Kidney epithelial cell (primary cell): ENCODE measurements at regions not wholly inside any gene's neighbourhood (a gene's known extent, or its start where the extent isn't known, plus 50 kb on each side); places are given as distances from the start of the nearest gene placed in this dataset.

Experiments used
- DNase-seq: peaks from one replicate; pipeline ENCODE4 v3.0.0-alpha.2; 2010; ENCODE audit warnings: low read depth
- H3K27me3 ChIP-seq: 2 replicates; pipeline ENCODE4 v1.6.0; 2011; ENCODE audit warnings: low read length; ENCODE audit not compliant: control insufficient read depth, insufficient read depth
- H3K36me3 ChIP-seq: 2 replicates; pipeline ENCODE4 v1.5.1; 2011; ENCODE audit warnings: low read length; ENCODE audit not compliant: control insufficient read depth, insufficient read depth
- H3K4me3 ChIP-seq: 2 replicates; pipeline ENCODE4 v1.5.1; 2011; ENCODE audit warnings: low read depth, mild to moderate bottlenecking, control low read depth, low read length
- TF ChIP-seq, protein P1 (sequence below): IDR thresholded peaks from 2 replicates; pipeline ENCODE4 v1.5.1; 2011; ENCODE audit warnings: mild to moderate bottlenecking, moderate library complexity, low read length, control low read depth, inconsistent platforms; ENCODE audit not compliant: insufficient read depth, poor library complexity, severe bottlenecking

DNA sequence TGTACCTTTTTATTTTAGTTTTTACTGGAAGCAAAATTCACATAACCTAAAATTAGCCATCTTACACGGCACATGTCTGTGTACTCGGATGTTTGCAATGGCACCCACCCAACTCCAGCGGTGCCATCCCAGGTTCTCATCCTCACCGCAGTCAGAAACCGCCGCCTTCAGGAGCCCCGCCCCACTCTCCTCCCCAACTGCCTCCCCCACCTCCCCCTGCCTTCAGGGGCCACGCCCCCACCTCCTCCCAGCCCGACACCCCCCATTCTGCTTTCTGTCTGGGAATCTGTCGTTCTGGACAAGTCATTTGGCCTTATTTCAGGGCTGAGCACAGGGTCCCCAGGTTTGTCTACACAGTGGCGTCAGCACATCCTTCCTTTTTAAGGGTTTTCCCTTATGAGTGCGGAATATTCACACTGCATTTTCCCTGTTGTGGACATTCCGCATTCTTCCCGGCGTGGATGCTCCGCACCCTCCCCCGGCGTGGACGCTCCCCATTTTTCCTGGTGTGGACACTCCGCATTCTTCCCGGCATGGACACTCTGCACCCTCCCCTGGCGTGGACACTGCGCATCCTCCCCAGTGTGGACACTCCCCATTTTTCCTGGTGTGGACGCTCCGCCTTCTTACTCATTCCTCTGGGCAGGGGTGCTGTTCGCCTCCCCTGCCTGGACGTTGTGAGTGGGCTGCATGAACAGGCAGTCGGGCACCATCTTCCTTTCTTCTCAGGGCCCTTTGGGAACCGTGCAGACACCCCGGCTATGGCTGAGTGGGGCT lies 135.4 kb upstream of the NKX1-1 start:
- TF ChIP-seq, protein P1, sequence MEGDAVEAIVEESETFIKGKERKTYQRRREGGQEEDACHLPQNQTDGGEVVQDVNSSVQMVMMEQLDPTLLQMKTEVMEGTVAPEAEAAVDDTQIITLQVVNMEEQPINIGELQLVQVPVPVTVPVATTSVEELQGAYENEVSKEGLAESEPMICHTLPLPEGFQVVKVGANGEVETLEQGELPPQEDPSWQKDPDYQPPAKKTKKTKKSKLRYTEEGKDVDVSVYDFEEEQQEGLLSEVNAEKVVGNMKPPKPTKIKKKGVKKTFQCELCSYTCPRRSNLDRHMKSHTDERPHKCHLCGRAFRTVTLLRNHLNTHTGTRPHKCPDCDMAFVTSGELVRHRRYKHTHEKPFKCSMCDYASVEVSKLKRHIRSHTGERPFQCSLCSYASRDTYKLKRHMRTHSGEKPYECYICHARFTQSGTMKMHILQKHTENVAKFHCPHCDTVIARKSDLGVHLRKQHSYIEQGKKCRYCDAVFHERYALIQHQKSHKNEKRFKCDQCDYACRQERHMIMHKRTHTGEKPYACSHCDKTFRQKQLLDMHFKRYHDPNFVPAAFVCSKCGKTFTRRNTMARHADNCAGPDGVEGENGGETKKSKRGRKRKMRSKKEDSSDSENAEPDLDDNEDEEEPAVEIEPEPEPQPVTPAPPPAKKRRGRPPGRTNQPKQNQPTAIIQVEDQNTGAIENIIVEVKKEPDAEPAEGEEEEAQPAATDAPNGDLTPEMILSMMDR: no peak
- no peaks in the 10 kb centered on the region for H3K36me3 ChIP-seq
- DNase-seq: no peak
- peaks cover 24% of the 10 kb centered on the region for H3K27me3 ChIP-seq
- no peak overlapping the region for H3K4me3 ChIP-seq

DNA sequence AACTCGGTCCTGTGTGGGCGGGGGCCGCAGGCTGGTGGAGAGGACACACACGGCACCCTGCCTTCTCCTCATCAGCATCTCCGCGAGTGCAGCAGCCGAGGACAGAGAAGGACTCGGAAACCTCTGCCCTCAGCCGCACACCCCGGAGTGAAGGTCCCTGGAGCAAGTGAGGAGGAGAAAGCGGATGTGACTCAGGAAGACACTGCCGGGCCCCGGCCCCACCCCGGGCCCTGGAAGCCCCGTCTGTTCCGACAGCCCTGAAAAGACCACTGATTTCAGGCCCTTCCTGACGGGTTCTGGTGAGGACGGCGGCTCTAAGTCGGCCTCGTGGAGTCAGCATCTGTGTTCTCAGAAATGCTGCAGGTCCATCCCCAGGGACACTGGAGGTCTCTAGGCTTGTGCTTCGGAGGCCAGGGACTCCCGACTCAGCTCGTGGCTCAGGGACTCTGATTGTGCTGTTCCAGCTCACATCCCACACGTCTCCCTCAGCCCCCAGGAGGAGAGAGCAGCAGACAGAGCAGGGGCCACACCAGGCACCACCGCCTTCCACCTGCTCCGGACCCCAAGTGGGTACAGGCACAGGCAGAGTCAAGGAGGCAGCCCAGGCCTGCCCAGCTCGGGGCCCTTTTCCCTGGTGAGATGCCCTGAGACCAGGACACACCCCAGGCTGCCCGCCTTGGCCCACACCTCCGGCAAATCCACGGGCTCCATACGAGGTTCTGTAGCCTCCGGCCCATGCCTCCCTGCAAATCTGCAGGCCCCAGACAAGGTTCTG lies 134.5 kb upstream of the NKX1-1 start:
- TF ChIP-seq, protein P1: no peak
- no peak for DNase-seq
- H3K36me3 ChIP-seq: no peaks in the 10 kb centered on the region
- H3K27me3 ChIP-seq: peaks cover 25% of the 10 kb centered on the region
- H3K4me3 ChIP-seq: no peak overlapping the region

DNA sequence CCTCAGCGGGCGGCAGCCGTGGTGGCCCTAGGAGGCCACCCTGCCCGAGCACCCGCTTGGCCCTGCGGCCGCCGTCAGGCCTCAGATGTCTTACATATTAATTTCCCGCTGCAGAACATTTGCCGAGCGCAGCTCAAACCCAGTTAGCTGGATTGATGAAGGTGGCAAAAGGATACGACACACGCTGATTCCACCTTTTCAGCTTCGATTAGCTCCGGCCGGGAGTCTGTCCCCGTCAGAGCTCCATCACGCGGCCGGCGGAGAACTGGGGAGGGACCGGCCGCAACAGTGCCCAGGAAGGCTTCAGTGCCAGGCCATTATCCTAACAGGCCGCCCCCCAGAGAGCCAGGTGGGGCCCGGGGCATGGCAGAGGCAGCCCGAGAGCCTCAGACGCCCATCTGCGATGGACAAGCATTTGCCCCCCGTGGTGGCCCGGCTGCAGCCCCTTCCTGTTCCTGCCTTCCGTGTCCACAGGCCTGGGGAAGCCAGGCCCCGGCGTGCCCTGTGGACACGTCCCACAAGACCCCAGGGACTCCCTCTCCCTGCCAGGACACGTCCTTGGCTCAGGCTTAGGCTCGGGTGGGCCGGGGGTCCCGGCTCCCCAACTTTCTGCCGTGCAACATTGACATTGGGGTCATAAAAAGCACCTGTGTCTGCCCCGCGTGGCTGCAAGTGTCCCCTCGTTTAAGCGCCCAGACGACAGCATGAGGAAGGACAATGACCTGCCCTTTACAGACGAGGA lies 133.8 kb upstream of the NKX1-1 start:
- Histone ChIP-seq H3K27me3 (peaks cover 28% of the 10 kb centered on the region), H3K4me3 (no peak overlapping the region), H3K36me3 (no peaks in the 10 kb centered on the region)
- TF ChIP-seq, protein P1: no peak
- no peak for DNase-seq

DNA sequence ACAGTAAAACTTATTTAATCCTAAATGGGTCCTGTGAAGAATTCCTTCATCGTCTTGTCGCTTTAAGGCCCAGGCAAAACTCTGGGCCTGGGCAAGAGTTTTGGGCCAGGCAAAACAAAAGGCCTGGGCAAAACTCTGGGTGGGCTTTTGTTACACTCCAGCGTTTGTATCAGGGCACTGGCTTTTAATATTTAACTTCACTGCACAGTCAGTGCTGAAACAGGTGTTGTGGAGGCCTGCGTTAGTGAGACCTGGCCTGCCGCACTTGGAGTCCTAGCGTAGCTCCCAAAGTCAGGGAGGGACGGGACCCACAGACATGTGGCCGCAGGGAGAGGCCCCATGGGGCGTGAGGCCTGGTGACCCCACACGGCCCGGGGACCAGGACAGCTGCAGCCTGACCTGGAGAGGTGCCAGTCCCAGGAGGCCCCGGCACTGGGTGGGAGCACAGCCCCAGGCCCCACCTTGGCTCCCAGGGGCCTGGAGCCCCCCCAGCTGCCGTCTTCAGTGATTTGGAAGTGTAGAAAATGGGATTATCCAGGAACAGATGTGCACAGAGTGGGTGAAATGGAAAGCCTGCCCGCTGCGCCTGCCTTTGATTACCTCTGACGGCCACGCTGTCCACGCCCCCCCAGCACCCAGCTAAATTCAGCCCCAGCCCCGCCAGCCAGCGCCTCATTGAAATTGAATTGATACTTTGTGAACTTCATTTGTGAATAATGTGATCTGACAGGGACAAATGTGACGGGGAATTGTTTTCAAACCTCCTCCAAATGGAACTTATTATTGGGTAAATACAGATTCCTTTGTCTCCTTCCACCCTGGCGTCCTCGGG lies 132.9 kb upstream of the NKX1-1 start:
- TF ChIP-seq, protein P1: no peak
- H3K4me3 ChIP-seq: no peak overlapping the region
- no peaks in the 10 kb centered on the region for H3K36me3 ChIP-seq
- H3K27me3 ChIP-seq: peaks cover 29% of the 10 kb centered on the region
- no peak for DNase-seq

DNA sequence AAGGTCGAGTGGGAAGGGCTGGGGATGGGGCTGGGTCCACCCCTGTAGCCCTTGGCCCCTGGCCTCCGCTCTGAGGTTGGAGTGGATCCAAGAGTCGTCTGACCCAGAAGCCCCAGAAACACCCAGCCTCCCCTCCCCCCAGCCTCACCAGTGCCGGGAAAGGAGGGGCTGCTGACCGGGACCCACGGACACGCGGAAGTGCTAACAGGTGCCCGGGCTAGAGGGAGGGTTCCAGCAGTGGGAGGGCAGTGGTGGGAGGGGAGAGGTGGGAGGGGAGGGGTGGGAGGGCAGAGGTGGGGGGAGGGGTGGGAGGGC lies 131.8 kb upstream of the NKX1-1 start:
- H3K4me3 ChIP-seq: no peak overlapping the region

More for the DNA sequence above, 131.8 kb upstream of the NKX1-1 start:
- TF ChIP-seq, protein P1: no peak
- peaks cover 32% of the 10 kb centered on the region for H3K27me3 ChIP-seq
- no peaks in the 10 kb centered on the region for H3K36me3 ChIP-seq
- no peak for DNase-seq
